DLD1 (cell line): ENCODE measurements at regions not wholly inside any gene's neighbourhood (a gene's known extent, or its start where the extent isn't known, plus 50 kb on each side); places are given as distances from the start of the nearest gene placed in this dataset.

Experiments used
- in situ Hi-C: cut with HindIII; loops from 2 replicates; pipeline ENCODE4 v1.10.0; 2017; ENCODE audit warnings: low sequenced_read_pairs

GRCh38 chr17:79305376-79305767 lies 230.7 kb downstream of the ENGASE start:
- in situ Hi-C loops = no loop called here

- in situ Hi-C loops = no loop called here
Measured at GRCh38 chr17:79304884-79305283, 230.3 kb downstream of the ENGASE start.

- in situ Hi-C loops = no loop called here
Measured at GRCh38 chr17:79303641-79304205, 229.1 kb downstream of the ENGASE start.

- in situ Hi-C loops = no loop called here
Measured at GRCh38 chr17:79301469-79301868, 226.8 kb downstream of the ENGASE start.

GRCh38 chr17:79299349-79299748 lies 224.7 kb downstream of the ENGASE start:
- in situ Hi-C loops = no loop called here

GRCh38 chr17:79298799-79299198 lies 224.2 kb downstream of the ENGASE start:
- in situ Hi-C loops = no loop called here

- in situ Hi-C loops = no loop called here
Measured at GRCh38 chr17:79296243-79296642, 221.6 kb downstream of the ENGASE start.

GRCh38 chr17:79295307-79295706 lies 220.7 kb downstream of the ENGASE start:
- in situ Hi-C loops = no loop called here

GRCh38 chr17:79294459-79295071 lies 219.9 kb downstream of the ENGASE start:
- in situ Hi-C loops = no loop called here

- in situ Hi-C loops = no loop called here
Measured at GRCh38 chr17:79292501-79292900, 217.9 kb downstream of the ENGASE start.

GRCh38 chr17:79291391-79291790 lies 216.8 kb downstream of the ENGASE start:
- in situ Hi-C loops = no loop called here

- in situ Hi-C loops = no loop called here
Measured at GRCh38 chr17:79290726-79291125, 216.1 kb downstream of the ENGASE start.

- in situ Hi-C loops = loop anchor here (5.0 kb wide), 1 partner anchor 57 kb away; no protein-coding TSS in a partner anchor
Measured at GRCh38 chr17:79288950-79289349, 214.3 kb downstream of the ENGASE start.

- in situ Hi-C loops = loop anchor here (5.0 kb wide), 1 partner anchor 54 kb away; no protein-coding TSS in a partner anchor
Measured at GRCh38 chr17:79286440-79286839, 211.8 kb downstream of the ENGASE start.

GRCh38 chr17:79285973-79286372 lies 211.3 kb downstream of the ENGASE start:
- in situ Hi-C loops = loop anchor here (5.0 kb wide), 1 partner anchor 54 kb away; no protein-coding TSS in a partner anchor

- in situ Hi-C loops = no loop called here
Measured at GRCh38 chr17:79282294-79282693, 207.7 kb downstream of the ENGASE start.

- in situ Hi-C loops = no loop called here
Measured at GRCh38 chr17:79281803-79282202, 207.2 kb downstream of the ENGASE start.

- in situ Hi-C loops = no loop called here
Measured at GRCh38 chr17:79280866-79281572, 206.4 kb downstream of the ENGASE start.

- in situ Hi-C loops = no loop called here
Measured at GRCh38 chr17:79280010-79280409, 205.4 kb downstream of the ENGASE start.

- in situ Hi-C loops = no loop called here
Measured at GRCh38 chr17:79279320-79279719, 204.7 kb downstream of the ENGASE start.

- in situ Hi-C loops = no loop called here
Measured at GRCh38 chr17:79276821-79277220, 202.2 kb downstream of the ENGASE start.

GRCh38 chr17:79273660-79274059 lies 199.0 kb downstream of the ENGASE start:
- in situ Hi-C loops = no loop called here
